GM10266 (cell line): ENCODE measurements at regions not wholly inside any gene's neighbourhood (a gene's known extent, or its start where the extent isn't known, plus 50 kb on each side); places are given as distances from the start of the nearest gene placed in this dataset.

Experiments used
- DNase-seq: peaks from one replicate; pipeline ENCODE4 v3.0.0; 2012; ENCODE audit errors: extremely low spot score
- TF ChIP-seq, protein P1 (sequence below): IDR thresholded peaks from 2 replicates; pipeline ENCODE4 v1.5.1; 2012; ENCODE audit warnings: mild to moderate bottlenecking, low read depth; ENCODE audit not compliant: control insufficient read depth, insufficient read depth; ENCODE audit errors: missing control alignments

DNA sequence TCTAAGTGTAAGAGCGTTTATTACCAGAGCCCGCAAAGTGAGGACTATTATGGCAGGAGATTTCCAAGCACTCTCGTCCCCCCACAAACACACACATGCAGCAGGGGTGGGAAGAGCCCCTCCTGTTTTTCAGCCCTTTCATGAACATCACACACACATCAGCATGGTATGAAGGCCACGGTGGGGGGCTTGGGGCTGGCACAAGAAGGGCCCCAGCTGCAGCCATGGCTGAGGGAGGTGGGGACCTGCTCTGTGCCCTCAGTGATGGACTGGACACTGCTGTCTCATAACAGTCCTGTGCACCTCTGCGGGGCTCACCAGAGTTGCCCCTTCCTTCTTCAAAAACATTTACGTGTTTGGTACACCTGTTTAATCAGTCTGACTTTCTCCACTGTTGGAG, 650.7 kb downstream of the BRD1 start:
- TF ChIP-seq, protein P1, sequence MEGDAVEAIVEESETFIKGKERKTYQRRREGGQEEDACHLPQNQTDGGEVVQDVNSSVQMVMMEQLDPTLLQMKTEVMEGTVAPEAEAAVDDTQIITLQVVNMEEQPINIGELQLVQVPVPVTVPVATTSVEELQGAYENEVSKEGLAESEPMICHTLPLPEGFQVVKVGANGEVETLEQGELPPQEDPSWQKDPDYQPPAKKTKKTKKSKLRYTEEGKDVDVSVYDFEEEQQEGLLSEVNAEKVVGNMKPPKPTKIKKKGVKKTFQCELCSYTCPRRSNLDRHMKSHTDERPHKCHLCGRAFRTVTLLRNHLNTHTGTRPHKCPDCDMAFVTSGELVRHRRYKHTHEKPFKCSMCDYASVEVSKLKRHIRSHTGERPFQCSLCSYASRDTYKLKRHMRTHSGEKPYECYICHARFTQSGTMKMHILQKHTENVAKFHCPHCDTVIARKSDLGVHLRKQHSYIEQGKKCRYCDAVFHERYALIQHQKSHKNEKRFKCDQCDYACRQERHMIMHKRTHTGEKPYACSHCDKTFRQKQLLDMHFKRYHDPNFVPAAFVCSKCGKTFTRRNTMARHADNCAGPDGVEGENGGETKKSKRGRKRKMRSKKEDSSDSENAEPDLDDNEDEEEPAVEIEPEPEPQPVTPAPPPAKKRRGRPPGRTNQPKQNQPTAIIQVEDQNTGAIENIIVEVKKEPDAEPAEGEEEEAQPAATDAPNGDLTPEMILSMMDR: no peak
- DNase-seq: no peak

- DNase-seq: no peak
- TF ChIP-seq, protein P1: no peak
Observed at GRCh38 chr22:49170053-49170452, 657.6 kb downstream of the BRD1 start.

GRCh38 chr22:49169074-49169744, 658.5 kb downstream of the BRD1 start:
- TF ChIP-seq, protein P1: no peak
- DNase-seq: no peak

- DNase-seq: no peak
- TF ChIP-seq, protein P1: no peak
Observed at GRCh38 chr22:49168219-49168813, 659.4 kb downstream of the BRD1 start.

DNA sequence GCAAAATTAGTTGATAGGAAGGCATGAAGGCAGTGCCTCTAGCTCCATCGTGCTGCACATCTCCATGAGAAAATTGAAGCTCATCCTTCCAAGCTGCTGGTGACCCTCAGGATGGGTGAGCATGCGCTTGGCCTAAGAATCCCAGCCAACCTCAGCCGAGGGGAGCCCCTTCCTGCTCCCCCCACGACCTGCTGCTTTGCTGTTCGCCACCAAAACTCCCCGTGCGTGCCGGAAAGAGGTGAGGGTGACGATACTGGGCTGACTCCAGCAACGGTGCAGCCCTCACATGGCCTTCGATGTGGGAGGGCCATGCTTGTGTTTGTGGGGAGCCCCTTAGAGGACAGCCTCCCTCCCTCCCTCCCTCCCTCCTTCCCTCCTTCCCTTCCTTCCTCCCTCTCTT, 660.9 kb downstream of the BRD1 start:
- DNase-seq: no peak
- TF ChIP-seq, protein P1: no peak

DNA sequence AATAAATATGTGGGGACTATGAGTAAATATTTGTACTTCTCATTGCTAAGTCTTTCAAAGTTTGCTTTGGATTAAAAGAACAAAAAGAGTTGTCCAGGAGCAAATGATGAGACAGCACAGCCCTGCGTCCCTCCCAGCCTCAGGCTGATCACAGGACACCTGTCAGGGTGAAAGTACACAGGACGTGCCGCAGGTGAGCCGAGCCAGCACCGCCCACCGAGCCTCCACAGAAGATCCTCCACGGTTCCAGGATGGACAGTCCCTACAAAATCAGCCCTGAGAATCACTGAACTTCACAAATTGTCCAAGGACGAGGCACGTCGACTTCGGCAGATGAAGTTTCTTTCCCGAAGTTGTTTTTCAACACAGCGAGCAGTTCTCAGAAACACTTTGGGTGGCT, 661.5 kb downstream of the BRD1 start:
- DNase-seq: no peak
- TF ChIP-seq, protein P1: no peak

- no peak for DNase-seq
- TF ChIP-seq, protein P1: no peak
Observed at GRCh38 chr22:49164773-49165320, 662.8 kb downstream of the BRD1 start.
